Activated CD8-positive, alpha-beta memory T cell treated with anti-CD3 and anti-CD28 coated beads for 36 hours (primary cell): ENCODE measurements at regions not wholly inside any gene's neighbourhood (a gene's known extent, or its start where the extent isn't known, plus 50 kb on each side); places are given as distances from the start of the nearest gene placed in this dataset.

Experiments
- CTCF ChIA-PET: fragments of 350-600 bp; sonication (Branson Sonifier 250); formaldehyde crosslinking; loops from one replicate; lab custom pipeline; 2021; ENCODE audit warnings: antibody characterized with exemption; lab: Charles Lee
- POLR2A ChIA-PET: fragments of 350-600 bp; sonication (Branson Sonifier 250); formaldehyde crosslinking; loops from one replicate; lab custom pipeline; 2021; ENCODE audit warnings: antibody characterized with exemption; lab: Charles Lee

DNA sequence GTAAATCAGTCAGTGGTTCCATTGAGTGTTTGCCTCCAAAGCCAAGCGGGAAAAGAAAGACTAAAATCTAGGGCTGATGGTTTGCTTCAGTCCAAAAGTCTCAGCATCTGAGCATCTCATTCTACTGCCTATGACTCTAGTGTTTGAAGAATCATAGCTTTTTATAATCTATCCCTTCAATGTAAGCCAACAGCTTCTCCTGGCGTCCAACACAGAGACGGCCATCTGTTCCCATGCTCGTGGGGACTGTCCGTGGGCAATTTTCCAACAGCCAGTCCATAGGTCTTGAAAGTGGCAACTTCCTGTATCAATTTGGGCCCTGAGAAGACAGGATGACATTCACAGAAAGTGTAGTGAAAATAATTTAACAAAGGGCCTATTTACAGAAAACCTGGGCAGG, 544.4 kb upstream of the TMEM132C start:
- ChIA-PET CTCF (no interaction called here), POLR2A (no interaction called here)

DNA sequence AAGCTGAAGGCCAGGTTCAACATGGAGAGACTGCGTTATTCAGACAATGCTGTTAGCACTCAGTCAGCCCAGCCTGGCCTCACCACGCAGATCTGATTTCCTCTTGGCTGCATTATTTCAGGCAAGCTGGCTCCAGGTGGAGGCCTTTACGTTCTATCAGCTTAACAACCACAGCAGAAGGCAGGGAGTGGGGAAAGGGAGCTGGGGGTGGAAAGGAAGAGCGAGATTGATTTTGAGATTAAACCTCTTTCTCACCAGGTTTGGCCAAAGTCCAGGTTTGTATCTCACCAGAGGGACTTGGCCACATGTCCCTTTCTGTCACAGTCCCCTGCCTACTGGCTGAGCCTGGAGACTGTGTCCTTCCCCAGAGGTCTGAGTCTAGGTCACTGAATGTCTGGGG, 543.7 kb upstream of the TMEM132C start:
- CTCF ChIA-PET = no interaction called here
- POLR2A ChIA-PET = no interaction called here

DNA sequence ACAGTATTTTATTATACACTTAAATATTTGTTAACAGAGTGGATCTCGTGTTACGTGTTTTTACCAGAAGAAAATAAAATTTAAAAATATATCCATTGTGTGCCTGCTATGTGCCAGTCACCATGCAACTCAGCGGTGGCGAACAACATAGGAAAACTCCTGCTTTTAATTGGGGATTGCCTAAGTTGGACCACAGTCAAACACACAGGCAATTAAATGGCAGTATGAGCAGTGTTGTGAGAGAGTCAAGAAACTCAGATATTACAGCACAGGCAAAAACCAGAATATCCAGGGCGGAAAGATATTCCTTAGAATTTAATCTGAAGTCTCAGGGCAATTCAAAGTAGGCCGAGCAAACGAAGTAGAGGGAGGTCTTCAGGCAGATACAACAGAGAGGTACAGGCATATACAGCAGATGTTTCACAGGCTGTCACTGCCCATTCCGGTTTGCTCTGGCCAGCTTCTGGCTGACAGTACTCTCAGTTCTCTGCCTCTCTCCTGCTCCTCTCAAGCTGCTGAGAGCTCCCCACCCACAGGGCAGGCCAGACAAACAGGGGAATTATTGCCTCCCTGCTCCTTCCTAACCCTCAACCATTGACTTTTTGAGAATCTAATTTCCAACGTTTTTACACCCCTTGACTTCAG, 540.2 kb upstream of the TMEM132C start:
- CTCF ChIA-PET = no interaction called here
- POLR2A ChIA-PET = no interaction called here

DNA sequence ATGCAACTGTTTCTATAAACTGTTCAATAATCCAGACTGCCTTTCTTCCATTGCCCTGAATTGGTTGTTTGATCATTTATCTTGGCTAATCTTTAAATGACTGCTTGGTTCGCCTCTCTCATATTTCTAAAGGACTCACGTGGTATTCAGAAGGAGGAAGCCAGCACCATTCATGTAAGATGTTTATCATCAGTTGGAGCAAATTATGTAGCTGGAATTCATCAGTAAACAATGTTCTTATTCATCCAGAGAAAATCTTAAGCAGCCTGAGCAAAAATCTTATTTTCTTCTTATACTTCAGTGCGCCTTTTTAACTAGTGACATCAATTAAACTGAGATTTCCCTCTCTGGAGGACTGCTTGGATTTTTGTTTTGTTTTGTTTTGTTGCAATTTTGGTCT, 538.7 kb upstream of the TMEM132C start:
- CTCF ChIA-PET = no interaction called here
- POLR2A ChIA-PET = no interaction called here

DNA sequence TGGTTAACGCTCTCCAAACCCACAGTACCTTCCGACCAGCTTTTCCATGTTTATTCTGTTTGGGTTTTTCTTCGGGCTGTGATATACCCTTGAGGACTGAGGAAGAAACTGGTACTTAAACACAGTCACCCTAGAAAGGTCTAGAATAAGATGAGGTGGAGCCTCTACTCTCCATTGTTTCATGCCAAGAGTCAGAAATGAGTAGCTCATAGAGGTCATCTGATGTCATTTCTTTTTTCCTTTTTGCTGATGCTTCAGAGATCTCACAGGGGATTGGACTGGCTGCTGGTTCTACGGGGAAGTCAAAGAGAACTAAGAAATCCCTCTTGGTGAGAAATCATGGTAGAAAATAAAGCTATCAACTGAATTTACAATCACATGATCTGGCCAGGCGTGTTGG, 538.2 kb upstream of the TMEM132C start:
- CTCF ChIA-PET = no interaction called here

DNA sequence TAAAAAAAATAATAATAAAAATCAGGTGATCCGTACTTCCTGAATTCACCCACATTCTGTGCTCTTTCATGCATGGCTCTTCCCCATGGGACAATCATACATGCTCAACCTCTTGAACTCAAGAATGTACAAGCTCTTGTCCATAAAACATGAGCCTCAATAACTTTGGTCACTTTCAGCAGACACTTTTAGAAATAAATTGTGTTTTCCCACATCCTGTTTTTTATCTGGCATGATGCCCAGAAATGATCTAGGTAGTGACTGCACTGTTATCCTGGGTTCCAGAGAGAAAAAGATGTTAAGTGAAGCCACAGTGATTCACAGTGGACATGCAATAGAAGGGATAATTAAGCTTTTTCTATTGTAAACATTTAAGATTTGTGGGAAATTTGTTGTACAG, 537.6 kb upstream of the TMEM132C start:
- ChIA-PET CTCF (no interaction called here), POLR2A (interaction anchor here (0.5 kb wide), 1 partner anchor 658 kb away, joined by 4 read pairs; no protein-coding TSS in a partner anchor)

More for the DNA sequence above, 538.2 kb upstream of the TMEM132C start:
- POLR2A ChIA-PET = no interaction called here

DNA sequence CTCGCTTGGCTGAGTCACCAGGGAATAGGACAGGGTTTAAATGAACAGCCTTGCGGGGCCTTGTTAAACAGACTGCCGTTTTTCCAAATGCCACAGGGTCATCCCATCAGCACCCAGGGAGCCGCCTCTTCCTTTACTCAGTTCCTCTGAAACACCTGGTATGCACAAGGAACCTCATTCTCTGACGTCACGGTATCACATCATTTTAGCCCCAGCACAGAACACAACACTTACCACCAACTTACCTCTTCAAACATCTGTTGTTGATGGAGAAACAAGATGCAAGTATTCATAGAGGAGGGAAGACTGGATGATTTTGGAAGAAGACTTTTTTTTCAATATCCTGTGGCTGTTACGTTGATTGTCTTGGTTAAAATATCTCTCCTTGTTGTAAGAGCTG, 535.3 kb upstream of the TMEM132C start:
- CTCF ChIA-PET = no interaction called here

DNA sequence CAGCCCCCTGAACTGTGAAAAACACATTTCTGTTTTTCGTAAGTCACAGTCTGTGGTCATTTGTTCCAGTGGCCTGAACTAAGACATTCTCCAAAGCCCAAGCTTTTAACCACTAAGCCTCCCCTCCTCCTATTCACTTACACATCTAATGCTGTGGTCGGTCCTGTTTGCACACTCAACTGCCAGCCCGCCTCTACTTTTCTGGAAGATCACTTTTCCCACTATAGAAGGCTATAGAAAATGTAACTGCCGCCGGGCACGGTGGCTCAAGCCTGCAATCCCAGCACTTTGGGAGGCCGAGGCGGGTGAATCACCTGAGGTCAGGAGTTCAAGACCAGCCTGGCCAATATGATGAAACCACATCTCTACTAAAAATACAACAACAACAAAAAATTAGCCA, 524.7 kb upstream of the TMEM132C start:
- ChIA-PET CTCF (no interaction called here), POLR2A (no interaction called here)

More for the DNA sequence above, 535.3 kb upstream of the TMEM132C start:
- POLR2A ChIA-PET = no interaction called here

DNA sequence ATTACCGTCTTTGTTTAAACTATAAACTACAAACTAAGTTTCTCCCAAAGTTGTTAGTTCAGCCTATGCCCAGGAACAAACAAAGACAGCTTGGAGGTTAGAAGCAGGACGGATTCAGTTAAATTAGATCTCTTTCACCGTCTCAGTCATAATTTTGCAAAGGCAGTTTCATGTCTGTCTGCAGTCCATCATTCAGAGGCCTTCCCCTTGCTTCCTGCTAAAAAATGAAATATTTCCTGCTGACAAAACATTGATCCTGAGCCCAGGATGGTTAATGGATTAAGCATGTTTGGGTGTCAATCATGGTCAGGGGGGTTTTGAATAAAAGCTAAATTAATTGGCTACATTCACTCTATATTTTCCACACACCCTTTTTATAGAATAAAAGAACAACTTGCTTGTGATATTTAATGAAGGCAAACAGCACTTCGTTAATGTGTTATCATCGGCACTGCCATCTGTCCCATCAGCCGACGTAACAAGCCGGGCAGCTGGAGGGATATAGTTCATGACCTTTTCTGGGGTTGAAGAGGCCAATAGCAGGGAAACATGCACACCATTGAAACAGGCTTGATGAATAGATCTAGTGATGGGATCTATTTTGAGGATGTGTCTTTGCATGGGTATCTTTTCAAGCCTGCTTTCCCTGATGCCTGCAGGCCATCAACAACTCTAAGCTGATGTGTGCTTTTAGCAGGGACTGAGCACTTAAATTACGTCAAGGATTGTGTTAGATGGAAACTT, 521.3 kb upstream of the TMEM132C start:
- ChIA-PET POLR2A (no interaction called here), CTCF (no interaction called here)

DNA sequence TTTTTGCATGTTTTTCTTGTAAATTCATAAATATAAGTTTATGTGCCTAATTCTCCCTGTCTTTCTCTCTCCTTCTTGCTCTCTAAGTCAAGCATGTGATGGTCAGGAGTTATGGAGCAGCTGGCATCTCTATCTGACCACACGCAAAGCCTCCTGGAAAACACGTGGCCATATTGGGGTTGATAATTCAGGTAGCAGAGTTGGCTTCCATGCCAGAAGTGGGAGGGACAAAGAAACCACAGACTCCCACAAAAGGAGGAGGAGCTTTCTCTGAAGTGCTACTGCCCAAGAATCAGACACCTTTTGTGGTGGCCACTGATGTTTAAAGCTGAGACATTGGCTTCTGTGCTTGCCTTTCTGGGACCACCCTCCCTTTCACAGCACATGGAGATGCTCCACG, 517.6 kb upstream of the TMEM132C start:
- CTCF ChIA-PET = no interaction called here

DNA sequence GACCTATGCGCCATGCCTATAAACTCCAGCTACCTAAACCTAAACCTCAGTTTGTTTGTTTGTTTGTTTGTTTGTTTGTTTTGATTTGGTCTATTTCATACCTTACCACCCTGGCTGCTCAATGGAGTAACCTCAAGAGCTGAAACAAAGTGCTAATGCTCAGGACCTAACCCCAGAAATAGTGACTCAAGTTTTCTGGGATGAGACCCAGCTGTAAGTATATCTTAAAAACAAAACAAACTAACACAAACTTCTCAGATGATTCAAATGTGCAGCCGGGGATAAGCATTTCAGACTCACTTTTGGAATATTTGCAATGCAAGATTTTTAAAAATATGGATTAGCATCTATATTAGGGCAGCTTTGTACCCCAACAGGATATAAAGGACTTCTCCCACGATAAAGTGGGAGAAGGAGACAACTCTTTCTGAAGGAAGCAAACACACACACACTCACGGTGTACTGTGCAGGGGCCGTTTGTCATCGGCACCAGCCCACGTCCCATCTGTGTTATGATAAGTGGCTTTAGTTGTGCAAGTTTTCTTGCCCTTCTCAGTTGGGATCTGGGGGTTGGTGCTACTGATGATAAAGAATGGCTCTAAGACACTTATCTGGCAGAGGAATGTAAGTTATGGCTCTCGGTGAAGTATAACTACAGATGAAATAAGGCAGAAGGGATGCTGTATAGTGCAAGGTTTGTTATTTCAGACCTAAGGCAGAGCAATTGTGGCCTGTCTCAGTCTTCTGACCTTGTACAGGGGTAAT, 516.7 kb upstream of the TMEM132C start:
- ChIA-PET POLR2A (no interaction called here), CTCF (no interaction called here)

More for the DNA sequence above, 517.6 kb upstream of the TMEM132C start:
- POLR2A ChIA-PET = no interaction called here

DNA sequence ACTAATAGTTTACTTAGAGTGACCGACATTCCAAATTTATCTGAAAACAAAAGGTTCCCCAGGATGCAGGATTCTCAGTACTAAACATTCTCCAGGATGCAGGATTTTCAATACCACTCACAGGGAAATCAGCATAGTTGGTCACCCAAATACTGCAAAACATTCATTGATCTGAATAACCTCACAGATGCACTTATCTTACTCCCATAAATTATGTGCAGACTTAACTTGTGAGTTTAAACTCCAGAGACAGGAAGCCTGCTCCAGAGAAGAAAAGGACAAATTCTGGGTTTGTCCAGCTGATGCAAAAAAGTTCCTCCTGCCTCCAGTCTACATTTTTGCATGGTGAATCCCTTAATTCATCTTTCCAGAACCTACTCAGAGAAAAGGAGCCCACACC, 514.2 kb upstream of the TMEM132C start:
- CTCF ChIA-PET = no interaction called here
- POLR2A ChIA-PET = no interaction called here

DNA sequence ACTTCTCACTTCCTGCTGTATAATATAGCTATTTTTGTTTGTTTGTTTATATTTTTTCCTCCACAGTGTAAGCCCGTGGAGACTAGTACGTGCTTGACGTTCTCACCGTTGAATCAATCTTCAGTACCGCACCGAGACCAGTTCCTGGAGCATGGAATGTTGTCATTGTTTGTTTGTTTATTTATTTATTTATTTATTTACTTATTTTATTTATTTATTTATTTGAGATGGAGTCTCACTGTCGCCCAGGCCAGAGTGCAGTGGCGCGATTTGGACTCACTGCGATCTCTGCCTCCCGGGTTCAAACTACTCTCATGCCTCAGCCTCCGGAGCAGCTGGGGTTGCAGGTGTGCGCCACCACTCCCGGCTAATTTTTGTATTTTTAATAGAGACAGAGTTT, 506.6 kb upstream of the TMEM132C start:
- ChIA-PET CTCF (no interaction called here), POLR2A (no interaction called here)

DNA sequence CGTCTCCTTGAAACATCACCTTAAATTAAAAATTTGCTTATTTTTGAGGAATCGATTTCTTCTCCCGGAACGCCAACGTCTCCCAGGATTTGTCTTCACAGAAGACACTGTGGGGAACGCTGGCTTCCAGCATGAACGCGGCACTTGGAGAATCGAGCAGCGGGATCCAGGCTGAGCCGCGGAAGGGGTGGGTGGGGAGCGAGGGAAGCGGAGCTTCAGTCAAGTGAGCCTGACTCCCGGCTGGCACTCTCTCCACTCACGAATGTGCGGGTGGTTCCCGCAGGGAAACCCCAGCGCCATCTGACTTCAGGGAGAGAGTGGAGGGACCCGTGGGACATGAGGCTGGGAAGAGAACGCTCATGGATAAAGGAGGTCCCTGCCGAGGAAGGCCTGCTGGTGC, 506.0 kb upstream of the TMEM132C start:
- CTCF ChIA-PET = no interaction called here
- POLR2A ChIA-PET = no interaction called here

DNA sequence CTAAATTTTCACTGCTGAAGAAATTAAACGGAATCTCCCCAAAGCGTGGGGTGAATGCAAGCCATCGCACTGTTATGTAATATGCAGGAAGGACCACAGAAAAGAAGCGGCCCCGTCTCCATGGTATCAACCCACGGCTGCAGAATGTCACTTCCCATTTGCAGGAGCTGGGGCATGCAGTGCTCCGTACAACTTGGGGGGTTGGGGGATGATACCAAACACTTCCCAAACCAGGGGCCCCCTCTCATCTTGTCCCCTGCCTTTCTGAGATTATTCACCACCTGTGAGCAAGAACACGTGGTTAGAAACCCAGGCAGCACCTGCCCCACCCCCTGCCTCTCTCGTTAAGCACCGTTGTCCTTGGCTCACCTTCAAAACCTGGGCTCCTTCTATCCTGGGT, 505.1 kb upstream of the TMEM132C start:
- CTCF ChIA-PET = no interaction called here
- POLR2A ChIA-PET = no interaction called here

DNA sequence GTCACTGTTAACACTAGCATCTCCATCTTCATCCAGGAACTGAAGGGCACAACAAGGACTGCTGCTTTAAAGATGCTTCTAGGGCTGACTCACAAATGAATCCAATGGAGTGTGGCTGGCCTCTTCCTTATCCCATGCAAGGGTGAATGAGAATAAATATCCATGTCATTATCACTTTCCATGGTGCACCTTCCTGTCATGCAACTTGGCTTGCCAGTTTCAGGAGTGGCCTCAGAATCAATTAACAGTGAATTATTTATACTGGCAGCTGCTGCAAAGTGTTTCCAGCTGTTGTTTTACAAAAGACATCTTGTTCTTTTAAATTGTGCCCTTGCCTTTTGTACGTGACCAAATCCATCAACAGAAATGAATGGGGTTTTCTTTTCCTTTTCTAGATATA, 499.3 kb upstream of the TMEM132C start:
- ChIA-PET POLR2A (no interaction called here), CTCF (no interaction called here)

DNA sequence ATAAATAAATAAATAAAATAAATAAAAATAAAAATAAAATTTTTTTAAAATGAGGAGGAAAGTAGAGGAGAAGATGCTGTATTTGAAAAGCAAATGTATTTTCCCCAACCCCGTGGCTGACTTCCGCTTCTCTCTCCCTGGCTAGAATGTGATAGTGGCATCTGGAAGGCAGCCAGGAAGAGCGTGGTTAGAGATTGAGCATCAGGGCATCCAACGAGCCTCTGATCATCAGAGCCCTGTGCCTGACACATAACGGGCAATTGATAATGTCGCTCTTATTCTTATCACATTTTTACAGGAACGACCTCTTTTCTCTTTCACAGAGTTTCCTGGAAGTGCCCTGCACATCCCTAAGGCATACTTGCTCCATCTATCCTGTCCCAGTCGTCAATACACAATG, 496.9 kb upstream of the TMEM132C start:
- CTCF ChIA-PET = no interaction called here
- POLR2A ChIA-PET = no interaction called here

DNA sequence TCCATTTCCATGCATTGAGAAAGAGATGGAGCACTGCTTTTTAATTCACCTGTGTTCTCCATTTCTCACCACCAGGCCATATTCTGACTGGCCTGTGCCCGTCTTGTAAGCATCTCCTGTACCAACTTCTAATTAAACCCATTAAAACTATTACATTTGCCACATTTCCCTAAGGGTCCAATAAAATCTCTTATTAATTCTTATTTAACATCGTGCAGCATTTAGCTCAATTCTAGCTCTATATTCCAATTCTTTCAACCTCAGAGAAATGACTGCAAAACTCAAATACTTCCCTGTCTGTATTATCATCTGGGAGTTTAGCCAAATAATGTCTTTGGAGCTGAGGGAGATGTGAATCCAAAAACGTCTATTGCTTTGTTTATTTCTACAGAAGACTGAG, 495.4 kb upstream of the TMEM132C start:
- POLR2A ChIA-PET = no interaction called here

DNA sequence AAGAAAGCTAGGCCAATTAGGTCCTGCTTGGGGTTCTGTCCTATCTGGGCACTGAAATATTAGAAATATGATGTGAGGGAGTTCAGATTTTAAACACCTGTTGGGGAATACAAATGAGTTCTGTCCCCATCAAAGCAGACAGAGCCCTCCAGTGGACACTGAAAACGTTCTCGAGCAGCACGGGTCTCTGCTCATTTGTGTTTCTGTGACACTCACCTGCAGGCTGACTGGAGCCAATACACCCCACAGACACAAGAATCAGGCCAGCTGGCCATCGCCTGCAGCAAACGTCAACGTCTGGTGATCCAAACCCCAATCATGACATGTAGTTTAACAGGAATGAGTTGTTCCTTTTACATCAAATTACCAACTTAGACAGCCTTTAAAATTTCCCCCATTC, 493.4 kb upstream of the TMEM132C start:
- ChIA-PET CTCF (no interaction called here), POLR2A (no interaction called here)

More for the DNA sequence above, 495.4 kb upstream of the TMEM132C start:
- CTCF ChIA-PET = no interaction called here

DNA sequence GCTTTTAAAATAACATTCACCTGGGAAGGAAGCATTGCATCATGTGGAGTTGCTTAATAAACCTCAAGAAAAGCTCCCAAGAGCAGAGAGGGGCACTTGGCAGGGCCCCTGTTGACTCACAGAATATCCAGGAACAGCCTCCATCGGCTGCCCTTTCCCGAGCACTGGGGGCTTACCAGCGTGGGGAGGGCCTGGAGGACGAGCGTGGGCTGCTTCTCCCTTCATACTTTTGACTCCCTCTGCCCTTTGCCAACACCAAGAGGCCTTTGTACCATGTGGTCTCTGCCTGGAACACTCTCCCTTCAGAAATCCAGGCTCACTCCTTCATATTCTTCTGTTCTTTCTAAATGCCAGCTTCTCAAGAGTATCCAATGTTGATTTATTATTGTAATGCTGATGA, 492.1 kb upstream of the TMEM132C start:
- ChIA-PET CTCF (no interaction called here), POLR2A (no interaction called here)
